Body of pancreas (tissue), 4 donors: ENCODE measurements at regions not wholly inside any gene's neighbourhood (a gene's known extent, or its start where the extent isn't known, plus 50 kb on each side); places are given as distances from the start of the nearest gene placed in this dataset.

Source experiments
- ATAC-seq: fragments of 150-250 bp; one replicate; pipeline ENCODE4 v1.9.1; 2016
- DNase-seq, 4 donors: peaks; one replicate each; pipeline ENCODE4 v3.0.0-alpha.2; 2019
- H3K27ac ChIP-seq, 4 donors: fragments of 200-600 bp; sonication (generic); 1 replicate in 3 of 4; 2 replicates in 1 of 4; pipeline versions ENCODE4 v1.5.1 to v1.6.1; 2016 to 2019; ENCODE audit warnings: mild to moderate bottlenecking in 1 of 4, mixed read lengths in 1 of 4, moderate library complexity in 1 of 4
- H3K27me3 ChIP-seq, 2 donors: fragments of 200-600 bp; sonication (generic); one replicate each; pipeline ENCODE4 v1.6.0; 2016; ENCODE audit warnings: mild to moderate bottlenecking in 1 of 2
- H3K36me3 ChIP-seq, 2 donors: fragments of 200-600 bp; sonication (generic); replicated peaks in 1 of 2; 2 replicates each; pipeline ENCODE4 v1.5.1; 2016; ENCODE audit warnings: low read depth in 2 of 2; ENCODE audit not compliant: insufficient read depth in 1 of 2
- H3K4me1 ChIP-seq: fragments of 200-600 bp; sonication (generic); one replicate; pipeline ENCODE4 v1.6.0; 2016
- H3K4me3 ChIP-seq, 2 donors: fragments of 200-600 bp; sonication (generic); 1 replicate in 1 of 2; 2 replicates in 1 of 2; pipeline ENCODE4 v1.5.1; 2016 to 2019
- H3K9me3 ChIP-seq, 3 donors: fragments of 200-600 bp; sonication (generic); 1 replicate in 2 of 3; 2 replicates in 1 of 3; pipeline ENCODE4 v1.5.1; 2016
- POLR2A ChIP-seq, 3 donors: fragments of 450-650 bp; IDR thresholded peaks; one replicate each; pipeline ENCODE4 v1.6.1; 2016; ENCODE audit warnings: antibody characterized with exemption in 3 of 3, mild to moderate bottlenecking in 2 of 3
- WGBS, 2 donors: methylation state at CpG; one replicate each; pipeline ENCODE4 v1.1.5; 2017; 5-methylcytosine and 5-hydroxymethylcytosine counted together
- intact Hi-C: fragments of 100-400 bp; cut with DNase I; formaldehyde crosslinking; loops from one replicate; pipeline ENCODE4 v1.15.1; 2023
- TF ChIP-seq, protein P1 (sequence below), 7 experiments: fragments of 450-650 bp in 4 of 7; fragments of 200-600 bp in 3 of 7; sonication (generic) in 3 of 7; IDR thresholded peaks; one replicate each; pipeline ENCODE4 v1.5.1; 2016 to 2019; ENCODE audit warnings: antibody characterized with exemption in 7 of 7

DNA sequence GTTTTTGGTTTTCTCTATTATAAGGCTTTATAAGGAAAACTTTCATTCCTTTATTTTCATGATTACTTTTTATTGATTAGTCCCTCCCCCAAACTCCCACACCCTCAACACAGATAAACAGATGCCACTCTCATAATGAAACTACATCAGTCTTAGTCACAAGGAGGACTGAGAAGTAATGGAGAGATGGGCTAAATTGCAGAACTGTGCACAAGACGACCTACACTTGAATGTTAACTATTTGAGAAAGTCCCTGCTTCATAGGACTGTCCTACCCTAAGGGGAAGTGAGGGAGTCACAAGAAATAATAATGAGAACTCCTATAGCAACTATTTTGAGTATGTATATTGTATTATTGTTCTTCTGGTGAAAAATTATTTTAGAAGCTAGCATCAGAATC is 360.8 kb downstream of the RBM43 start:
- 31 to 34% methylated on average over 1 of the region's 1 CpG for WGBS, 2 donors
- no peak overlapping the region for H3K27ac ChIP-seq

GRCh38 chr2:150895968-150896367 is 365.7 kb downstream of the RBM43 start:
- intact Hi-C loops, result no loop called here
- H3K9me3 ChIP-seq, result no peaks in the 10 kb centered on the region
- no peak for ATAC-seq
- TF ChIP-seq, protein P1, sequence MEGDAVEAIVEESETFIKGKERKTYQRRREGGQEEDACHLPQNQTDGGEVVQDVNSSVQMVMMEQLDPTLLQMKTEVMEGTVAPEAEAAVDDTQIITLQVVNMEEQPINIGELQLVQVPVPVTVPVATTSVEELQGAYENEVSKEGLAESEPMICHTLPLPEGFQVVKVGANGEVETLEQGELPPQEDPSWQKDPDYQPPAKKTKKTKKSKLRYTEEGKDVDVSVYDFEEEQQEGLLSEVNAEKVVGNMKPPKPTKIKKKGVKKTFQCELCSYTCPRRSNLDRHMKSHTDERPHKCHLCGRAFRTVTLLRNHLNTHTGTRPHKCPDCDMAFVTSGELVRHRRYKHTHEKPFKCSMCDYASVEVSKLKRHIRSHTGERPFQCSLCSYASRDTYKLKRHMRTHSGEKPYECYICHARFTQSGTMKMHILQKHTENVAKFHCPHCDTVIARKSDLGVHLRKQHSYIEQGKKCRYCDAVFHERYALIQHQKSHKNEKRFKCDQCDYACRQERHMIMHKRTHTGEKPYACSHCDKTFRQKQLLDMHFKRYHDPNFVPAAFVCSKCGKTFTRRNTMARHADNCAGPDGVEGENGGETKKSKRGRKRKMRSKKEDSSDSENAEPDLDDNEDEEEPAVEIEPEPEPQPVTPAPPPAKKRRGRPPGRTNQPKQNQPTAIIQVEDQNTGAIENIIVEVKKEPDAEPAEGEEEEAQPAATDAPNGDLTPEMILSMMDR (IDR thresholded peaks at IDR 0.05), result no peak
- no peak for TF ChIP-seq POLR2A (IDR thresholded peaks at IDR 0.05)
- H3K4me1 ChIP-seq, result no peaks in the 10 kb centered on the region
- no peak overlapping the region for H3K27ac ChIP-seq
- no peak for DNase-seq
- no peak overlapping the region for H3K4me3 ChIP-seq
- H3K36me3 ChIP-seq, result no peaks in the 10 kb centered on the region
- WGBS, 2 donors, result 83 to 96% methylated on average over 1 of the region's 1 CpG
- H3K27me3 ChIP-seq, result no peaks in the 10 kb centered on the region

More for the DNA sequence above, 360.8 kb downstream of the RBM43 start:
- ATAC-seq, result no peak
- Histone ChIP-seq H3K27me3 (no peaks in the 10 kb centered on the region), H3K36me3 (no peaks in the 10 kb centered on the region), H3K4me3 (no peak overlapping the region), H3K9me3 (no peaks in the 10 kb centered on the region), H3K4me1 (no peaks in the 10 kb centered on the region)
- intact Hi-C loops, result no loop called here
- TF ChIP-seq, protein P1 (IDR thresholded peaks at IDR 0.05), result no peak
- no peak for TF ChIP-seq POLR2A (IDR thresholded peaks at IDR 0.05)
- no peak for DNase-seq

GRCh38 chr2:150889141-150889540 is 372.5 kb downstream of the RBM43 start:
- ATAC-seq, result no peak
- intact Hi-C loops, result no loop called here
- TF ChIP-seq, protein P1 (IDR thresholded peaks at IDR 0.05), result no peak
- no peak for TF ChIP-seq POLR2A (IDR thresholded peaks at IDR 0.05)

DNA sequence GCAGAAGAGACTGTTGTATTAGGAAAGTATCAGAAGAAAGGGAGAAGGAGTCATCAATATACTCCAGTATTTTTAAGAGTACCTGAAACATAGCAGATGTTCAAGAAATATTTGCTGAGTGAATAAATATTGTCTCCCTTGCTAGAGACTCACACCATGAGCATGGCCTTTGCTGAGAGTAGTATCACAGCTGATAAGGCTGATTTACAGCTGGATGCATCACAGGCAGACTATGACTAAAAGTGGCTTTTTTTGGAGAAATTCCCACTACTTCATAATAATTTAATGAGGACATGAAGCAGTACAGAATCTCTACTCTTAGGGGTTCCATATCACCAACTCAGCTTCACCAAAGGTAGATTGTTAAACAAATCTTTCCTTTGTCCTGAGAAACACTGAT is 373.3 kb downstream of the RBM43 start:
- DNase-seq (no peak), ATAC-seq (no peak)
- no peaks in the 10 kb centered on the region for H3K9me3 ChIP-seq
- TF ChIP-seq, protein P1 (IDR thresholded peaks at IDR 0.05), result no peak
- TF ChIP-seq POLR2A (IDR thresholded peaks at IDR 0.05), result no peak
- H3K4me3 ChIP-seq, result no peak overlapping the region
- intact Hi-C loops, result no loop called here
- H3K27ac ChIP-seq, result no peak overlapping the region
- H3K4me1 ChIP-seq, result no peaks in the 10 kb centered on the region
- H3K36me3 ChIP-seq, result no peaks in the 10 kb centered on the region
- no peaks in the 10 kb centered on the region for H3K27me3 ChIP-seq

More at GRCh38 chr2:150889141-150889540, 372.5 kb downstream of the RBM43 start:
- Histone ChIP-seq H3K27me3 (no peaks in the 10 kb centered on the region), H3K36me3 (no peaks in the 10 kb centered on the region), H3K9me3 (no peaks in the 10 kb centered on the region), H3K4me1 (no peaks in the 10 kb centered on the region), H3K27ac (no peak overlapping the region), H3K4me3 (no peak overlapping the region)
- 77 to 92% methylated on average over 2 of the region's 2 CpGs for WGBS, 2 donors
- DNase-seq, result no peak

DNA sequence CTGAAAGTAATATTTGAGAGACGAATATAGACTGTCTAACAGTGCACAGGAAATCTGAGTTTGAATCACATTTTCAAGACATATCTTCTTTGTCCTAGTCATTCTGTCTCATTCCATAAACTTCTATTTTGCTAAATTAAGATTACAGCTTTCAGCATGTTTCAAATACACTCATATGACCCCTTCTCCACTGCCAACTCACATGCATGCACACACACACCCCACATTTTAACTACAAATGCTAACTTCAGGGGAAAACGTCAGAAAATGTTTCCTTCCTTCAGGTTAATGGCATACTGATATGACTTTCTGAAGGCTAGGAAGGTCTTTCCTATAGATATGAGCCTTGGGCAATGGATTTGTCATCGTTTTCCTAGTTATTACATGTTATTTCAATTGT is 373.7 kb downstream of the RBM43 start:
- no peak overlapping the region for H3K4me3 ChIP-seq

More for the DNA sequence above, 373.7 kb downstream of the RBM43 start:
- no peak overlapping the region for H3K27ac ChIP-seq
- no peaks in the 10 kb centered on the region for H3K9me3 ChIP-seq
- H3K27me3 ChIP-seq, result no peaks in the 10 kb centered on the region
- ATAC-seq (no peak), DNase-seq (no peak)
- H3K36me3 ChIP-seq, result no peaks in the 10 kb centered on the region
- H3K4me1 ChIP-seq, result no peaks in the 10 kb centered on the region
- WGBS, 2 donors, result 23 to 32% methylated on average over 3 of the region's 3 CpGs
- intact Hi-C loops, result no loop called here
- no peak for TF ChIP-seq POLR2A (IDR thresholded peaks at IDR 0.05)
- TF ChIP-seq, protein P1 (IDR thresholded peaks at IDR 0.05), result no peak
